Neural progenitor cell (in vitro differentiated cells): ENCODE measurements at regions not wholly inside any gene's neighbourhood (a gene's known extent, or its start where the extent isn't known, plus 50 kb on each side); places are given as distances from the start of the nearest gene placed in this dataset.

Source experiments
- EZH2 ChIP-seq: fragments of 200-600 bp; sonication (generic); IDR thresholded peaks from 2 replicates; pipeline ENCODE4 v1.6.1; 2017; ENCODE audit warnings: antibody characterized with exemption, mild to moderate bottlenecking, moderate library complexity
- EZH2phosphoT487 ChIP-seq: fragments of 200-600 bp; sonication (generic); IDR thresholded peaks from 2 replicates; pipeline ENCODE4 v1.6.1; 2017; ENCODE audit warnings: antibody characterized with exemption
- TF ChIP-seq, protein P1 (sequence below): fragments of 200-600 bp; sonication (generic); IDR thresholded peaks from 2 replicates; pipeline ENCODE4 v1.5.1; 2017; ENCODE audit warnings: antibody characterized with exemption, mild to moderate bottlenecking

DNA sequence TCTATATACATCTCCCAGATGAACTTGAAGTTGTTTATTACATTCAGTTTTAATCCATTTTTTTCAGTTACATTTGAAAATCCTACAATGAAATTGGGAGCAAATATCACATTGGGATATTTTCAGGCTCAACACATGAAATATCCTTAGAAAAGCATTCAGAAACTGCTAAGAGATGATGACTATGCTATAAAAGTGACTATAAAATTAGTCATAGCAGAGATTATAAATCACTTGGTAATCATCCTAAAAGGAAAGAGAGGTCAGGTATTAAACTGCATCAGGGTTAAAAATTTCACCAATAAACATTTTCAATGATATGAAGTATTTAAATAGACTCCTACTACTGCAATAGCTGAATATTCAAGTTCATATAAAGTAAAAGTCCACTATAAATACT lies 987.7 kb downstream of the GRIK2 start:
- TF ChIP-seq, protein P1, sequence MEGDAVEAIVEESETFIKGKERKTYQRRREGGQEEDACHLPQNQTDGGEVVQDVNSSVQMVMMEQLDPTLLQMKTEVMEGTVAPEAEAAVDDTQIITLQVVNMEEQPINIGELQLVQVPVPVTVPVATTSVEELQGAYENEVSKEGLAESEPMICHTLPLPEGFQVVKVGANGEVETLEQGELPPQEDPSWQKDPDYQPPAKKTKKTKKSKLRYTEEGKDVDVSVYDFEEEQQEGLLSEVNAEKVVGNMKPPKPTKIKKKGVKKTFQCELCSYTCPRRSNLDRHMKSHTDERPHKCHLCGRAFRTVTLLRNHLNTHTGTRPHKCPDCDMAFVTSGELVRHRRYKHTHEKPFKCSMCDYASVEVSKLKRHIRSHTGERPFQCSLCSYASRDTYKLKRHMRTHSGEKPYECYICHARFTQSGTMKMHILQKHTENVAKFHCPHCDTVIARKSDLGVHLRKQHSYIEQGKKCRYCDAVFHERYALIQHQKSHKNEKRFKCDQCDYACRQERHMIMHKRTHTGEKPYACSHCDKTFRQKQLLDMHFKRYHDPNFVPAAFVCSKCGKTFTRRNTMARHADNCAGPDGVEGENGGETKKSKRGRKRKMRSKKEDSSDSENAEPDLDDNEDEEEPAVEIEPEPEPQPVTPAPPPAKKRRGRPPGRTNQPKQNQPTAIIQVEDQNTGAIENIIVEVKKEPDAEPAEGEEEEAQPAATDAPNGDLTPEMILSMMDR: no peak
- TF ChIP-seq EZH2 (no peak), EZH2phosphoT487 (no peak)
